ENCODE measurements at regions not wholly inside any gene's neighbourhood (a gene's known extent, or its start where the extent isn't known, plus 50 kb on each side); places are given as distances from the start of the nearest gene placed in this dataset.

DNA sequence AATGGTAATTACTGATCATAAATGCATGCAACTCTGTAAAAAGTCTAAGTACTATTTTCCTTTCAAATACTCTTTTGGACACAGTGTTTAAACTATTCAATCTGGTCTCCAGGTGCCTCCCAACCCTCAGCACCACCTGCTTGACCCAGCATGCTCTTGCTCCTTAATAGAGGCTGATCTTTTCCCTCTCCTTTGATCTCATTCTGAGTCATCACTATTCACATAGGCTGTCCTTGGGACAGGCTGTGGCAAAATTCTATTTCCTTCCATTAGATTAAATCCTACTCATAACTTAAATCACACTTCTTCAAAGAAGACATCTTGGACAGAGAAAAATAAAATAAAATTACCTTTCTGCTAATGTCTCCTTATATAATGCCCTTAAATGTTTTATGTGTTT is 199.4 kb upstream of the ST8SIA4 start:
- no TSS peak for BruUV-seq (replicated peaks)
- no peaks in the 10 kb centered on the region for H3K4me1 ChIP-seq (ENCODE audit: control insufficient read depth, extremely low read depth, insufficient read depth, low read length)
- intact Hi-C loops (cut with micrococcal nuclease) = no loop called here
- DNase-seq (ENCODE audit: low read depth, low spot score) (no peak), FAIRE-seq (no peak)
- dilution Hi-C loops (cut with MboI; ENCODE audit: extremely low pct_ligation_motif_present, low sequenced_read_pairs) = no loop called here
- no peak overlapping the region for H3K27ac ChIP-seq (ENCODE audit: insufficient read depth, low read depth, low read length)
- H3K4me2 ChIP-seq (ENCODE audit: insufficient read depth, low read length) = no peak overlapping the region
- H4K20me1 ChIP-seq (replicated peaks; ENCODE audit: control insufficient read depth, extremely low read depth, insufficient read depth, low read length) = no peaks in the 10 kb centered on the region
- no peak overlapping the region for H3K9ac ChIP-seq (replicated peaks; ENCODE audit: extremely low read depth, insufficient read depth, low read length)
- H3K27me3 ChIP-seq (ENCODE audit: control insufficient read depth in 2 of 2, insufficient read depth in 2 of 2, low read length in 2 of 2) = no peaks in the 10 kb centered on the region
- ChIA-PET POLR2A (no interaction called here), CTCF (no interaction called here)
- H3K79me2 ChIP-seq (ENCODE audit: control insufficient read depth, insufficient read depth, low read length) = no peaks in the 10 kb centered on the region
- no peak overlapping the region for H3K4me3 ChIP-seq (replicated peaks in 1 of 3; ENCODE audit: insufficient read depth in 1 of 3, low read depth in 1 of 3, low read length in 3 of 3)
- no peaks in the 10 kb centered on the region for H3K9me3 ChIP-seq (replicated peaks; ENCODE audit: control insufficient read depth, insufficient read depth, low read length)
- no peaks in the 10 kb centered on the region for H3K36me3 ChIP-seq (ENCODE audit: control insufficient read depth in 2 of 2, extremely low read depth in 1 of 2, insufficient read depth in 2 of 2, low read length in 2 of 2)
- no peak for TF ChIP-seq POLR2AphosphoS5 (IDR thresholded peaks at IDR 0.05; ENCODE audit: insufficient read depth, low read depth, low read length)
- no peak for TF ChIP-seq JUN (IDR thresholded peaks at IDR 0.05; ENCODE audit: borderline replicate concordance, insufficient read depth, insufficient read length, low read depth)
- no peak for TF ChIP-seq POLR2A (IDR thresholded peaks at IDR 0.05; ENCODE audit: low read depth, low read length)
- no peak for TF ChIP-seq GATA2 (IDR thresholded peaks at IDR 0.05; ENCODE audit: insufficient read depth, insufficient read length, low read depth, low read length)
- TF ChIP-seq FOS (IDR thresholded peaks at IDR 0.05; ENCODE audit: borderline replicate concordance, insufficient read depth, low read length) = no peak
- TF ChIP-seq, protein P1, sequence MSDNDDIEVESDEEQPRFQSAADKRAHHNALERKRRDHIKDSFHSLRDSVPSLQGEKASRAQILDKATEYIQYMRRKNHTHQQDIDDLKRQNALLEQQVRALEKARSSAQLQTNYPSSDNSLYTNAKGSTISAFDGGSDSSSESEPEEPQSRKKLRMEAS (IDR thresholded peaks at IDR 0.05; ENCODE audit: insufficient read depth, insufficient read length) = no peak
- no peak for TF ChIP-seq MYC (IDR thresholded peaks at IDR 0.05; ENCODE audit: low read depth, low read length)
- TF ChIP-seq EZH2 (IDR thresholded peaks at IDR 0.05; ENCODE audit: borderline replicate concordance, low read depth, low read length, severe bottlenecking) = no peak
- TF ChIP-seq CTCF (IDR thresholded peaks at IDR 0.05; ENCODE audit: extremely low read depth in 1 of 2, insufficient read depth in 1 of 2, low read depth in 1 of 2, low read length in 2 of 2) = no peak
- H2AFZ ChIP-seq (ENCODE audit: low read depth, low read length) = no peak overlapping the region
- no peaks in the 10 kb centered on the region for H3K9me1 ChIP-seq (replicated peaks; ENCODE audit: control insufficient read depth, extremely low read depth, insufficient read depth, low read length)
